Upper lobe of left lung (tissue), 6 donors: ENCODE measurements at regions not wholly inside any gene's neighbourhood (a gene's known extent, or its start where the extent isn't known, plus 50 kb on each side); places are given as distances from the start of the nearest gene placed in this dataset.

Source experiments
- ATAC-seq, 2 donors: fragments of 200-7000 bp; cut with Tn5 transposase; one replicate each; pipeline ENCODE4 v1.9.1; 2022; ENCODE audit warnings: mild to moderate bottlenecking in 2 of 2, moderate library complexity in 2 of 2; ENCODE audit not compliant: low FRiP score in 2 of 2
- DNase-seq, 2 donors: peaks; one replicate each; pipeline ENCODE4 v3.0.0-alpha.2; 2019 to 2020
- H3K27ac ChIP-seq, 4 donors: fragments of 200-600 bp; sonication (generic); one replicate each; pipeline ENCODE4 v1.5.1; 2016 to 2019
- H3K27me3 ChIP-seq, 4 donors: fragments of 200-600 bp; sonication (generic); one replicate each; pipeline ENCODE4 v1.5.1; 2017 to 2019
- H3K36me3 ChIP-seq, 4 donors: fragments of 200-600 bp; sonication (generic); one replicate each; pipeline ENCODE4 v1.5.1; 2016 to 2019
- H3K4me1 ChIP-seq, 4 donors: fragments of 200-600 bp; sonication (generic); one replicate each; pipeline ENCODE4 v1.5.1; 2018 to 2019
- H3K4me3 ChIP-seq, 4 donors: fragments of 200-600 bp; sonication (generic); one replicate each; pipeline ENCODE4 v1.5.1; 2017 to 2019; ENCODE audit warnings: mild to moderate bottlenecking in 2 of 4, moderate library complexity in 1 of 4
- H3K9me3 ChIP-seq, 4 donors: fragments of 200-600 bp; sonication (generic); one replicate each; pipeline ENCODE4 v1.5.1; 2018 to 2019
- CTCF ChIP-seq, 6 experiments: fragments of 450-650 bp in 4 of 6; fragments of 200-600 bp in 2 of 6; sonication (generic) in 2 of 6; IDR thresholded peaks; one replicate each; pipeline ENCODE4 v1.5.1; 2016 to 2019; ENCODE audit warnings: antibody characterized with exemption in 6 of 6
- EP300 ChIP-seq, 4 donors: sonication (generic); formaldehyde crosslinking; IDR thresholded peaks; one replicate each; pipeline ENCODE4 v1.5.1; 2017; ENCODE audit warnings: antibody characterized with exemption in 4 of 4, control low read depth in 2 of 4
- POLR2A ChIP-seq, 4 donors: fragments of 450-650 bp; IDR thresholded peaks; one replicate each; pipeline ENCODE4 v1.5.1; 2016 to 2017; ENCODE audit warnings: antibody characterized with exemption in 4 of 4, mild to moderate bottlenecking in 2 of 4
- POLR2AphosphoS5 ChIP-seq, 2 donors: sonication (generic); formaldehyde crosslinking; IDR thresholded peaks; one replicate each; pipeline ENCODE4 v1.5.1; 2017; ENCODE audit warnings: antibody characterized with exemption in 2 of 2
- WGBS, 2 donors: methylation state at CpG; one replicate each; pipeline ENCODE4 v1.1.5; 2017 to 2018; 5-methylcytosine and 5-hydroxymethylcytosine counted together
- donor health status: DM: no; HTN: no; CAD: no; lungs with moderate emphysema.
- donor health status: DM: no; HTN: yes; CAD: no; lungs with severe emphysema.

- WGBS, 2 donors: 45 to 61% methylated on average over 4 of the region's 4 CpGs
- Histone ChIP-seq H3K9me3 (no peaks in the 10 kb centered on the region), H3K27me3 (no peaks in the 10 kb centered on the region), H3K27ac (no peak overlapping the region), H3K4me1 (no peaks in the 10 kb centered on the region), H3K4me3 (no peak overlapping the region), H3K36me3 (no peaks in the 10 kb centered on the region)
- ATAC-seq (no peak), DNase-seq (no peak)
- TF ChIP-seq CTCF (IDR thresholded peaks at IDR 0.05): no peak
- no peak for TF ChIP-seq POLR2A (IDR thresholded peaks at IDR 0.05)
- TF ChIP-seq POLR2AphosphoS5 (IDR thresholded peaks at IDR 0.05): no peak
- TF ChIP-seq EP300 (IDR thresholded peaks at IDR 0.05): no peak
These were observed 401.2 kb upstream of the MANEA start for GRCh38 chr6:95175927-95176675.

GRCh38 chr6:95185874-95186273, 391.5 kb upstream of the MANEA start:
- Histone ChIP-seq H3K27ac (no peak overlapping the region), H3K4me1 (no peaks in the 10 kb centered on the region), H3K36me3 (no peaks in the 10 kb centered on the region), H3K27me3 (no peaks in the 10 kb centered on the region), H3K9me3 (no peaks in the 10 kb centered on the region), H3K4me3 (no peak overlapping the region)
- 52 to 56% methylated on average over 2 of the region's 2 CpGs for WGBS, 2 donors
- ATAC-seq: no peak
- no peak for DNase-seq
- no peak for TF ChIP-seq POLR2AphosphoS5 (IDR thresholded peaks at IDR 0.05)
- no peak for TF ChIP-seq POLR2A (IDR thresholded peaks at IDR 0.05)

GRCh38 chr6:95186710-95187109, 390.6 kb upstream of the MANEA start:
- ATAC-seq (no peak), DNase-seq (no peak)
- no peaks in the 10 kb centered on the region for H3K9me3 ChIP-seq
- 86 to 87% methylated on average over 1 of the region's 1 CpG for WGBS, 2 donors
- H3K36me3 ChIP-seq: no peaks in the 10 kb centered on the region
- no peak overlapping the region for H3K4me3 ChIP-seq
- no peak overlapping the region for H3K27ac ChIP-seq
- TF ChIP-seq POLR2A (IDR thresholded peaks at IDR 0.05) (no peak), POLR2AphosphoS5 (IDR thresholded peaks at IDR 0.05) (no peak), CTCF (IDR thresholded peaks at IDR 0.05) (no peak), EP300 (IDR thresholded peaks at IDR 0.05) (no peak)
- no peaks in the 10 kb centered on the region for H3K27me3 ChIP-seq
- H3K4me1 ChIP-seq: no peaks in the 10 kb centered on the region

GRCh38 chr6:95197590-95197989, 379.7 kb upstream of the MANEA start:
- Histone ChIP-seq H3K36me3 (no peaks in the 10 kb centered on the region), H3K27me3 (no peaks in the 10 kb centered on the region), H3K27ac (no peak overlapping the region), H3K4me3 (no peak overlapping the region), H3K9me3 (no peaks in the 10 kb centered on the region), H3K4me1 (no peaks in the 10 kb centered on the region)
- 77 to 96% methylated on average over 3 of the region's 3 CpGs for WGBS, 2 donors
- ATAC-seq: no peak
- DNase-seq: no peak
- TF ChIP-seq CTCF (IDR thresholded peaks at IDR 0.05) (no peak), POLR2AphosphoS5 (IDR thresholded peaks at IDR 0.05) (no peak), EP300 (IDR thresholded peaks at IDR 0.05) (no peak), POLR2A (IDR thresholded peaks at IDR 0.05) (no peak)

GRCh38 chr6:95203153-95203754, 374.1 kb upstream of the MANEA start:
- Histone ChIP-seq H3K27me3 (no peaks in the 10 kb centered on the region), H3K9me3 (no peaks in the 10 kb centered on the region), H3K4me1 (no peaks in the 10 kb centered on the region), H3K36me3 (no peaks in the 10 kb centered on the region), H3K4me3 (no peak overlapping the region), H3K27ac (no peak overlapping the region)
- peak in 1 of 2 donors; percentile 75 for ATAC-seq
- WGBS, 2 donors: 38 to 57% methylated on average over 2 of the region's 2 CpGs
- TF ChIP-seq POLR2A (IDR thresholded peaks at IDR 0.05) (no peak), POLR2AphosphoS5 (IDR thresholded peaks at IDR 0.05) (no peak), CTCF (IDR thresholded peaks at IDR 0.05) (peak in 4 of 6 experiments; percentile 15 to 44 (median 34)), EP300 (IDR thresholded peaks at IDR 0.05) (no peak)
- no peak for DNase-seq
